SH-SY5Y (cell line): ENCODE measurements at regions not wholly inside any gene's neighbourhood (a gene's known extent, or its start where the extent isn't known, plus 50 kb on each side); places are given as distances from the start of the nearest gene placed in this dataset.

ENCODE experiments used
- GATA2 ChIP-seq: IDR thresholded peaks from 2 replicates; pipeline ENCODE4 v1.6.1; 2011; ENCODE audit warnings: mild to moderate bottlenecking, low read depth, low read length
- GATA3 ChIP-seq: IDR thresholded peaks from 2 replicates; pipeline ENCODE4 v1.6.1; 2011; ENCODE audit warnings: low read depth, mild to moderate bottlenecking, low read length, moderate library complexity

DNA sequence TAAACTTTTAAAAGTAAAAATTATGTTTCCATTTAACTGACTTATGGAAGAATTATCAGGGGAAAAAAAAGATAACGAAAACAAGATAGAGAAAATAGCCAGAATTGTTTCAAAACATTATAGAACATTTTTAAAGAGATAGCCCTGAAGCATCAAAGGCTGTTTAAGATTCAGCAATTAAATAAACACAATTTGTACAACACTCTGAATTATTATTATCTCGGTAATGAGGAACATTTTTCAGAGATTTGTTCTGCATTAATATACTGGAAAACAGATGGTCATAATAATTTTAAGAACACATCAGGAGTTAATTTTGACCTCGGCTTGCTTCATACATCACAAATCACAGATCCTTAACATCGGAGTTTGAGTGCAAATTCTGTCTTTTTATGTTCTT is 643.8 kb downstream of the SORCS1 start:
- TF ChIP-seq GATA3 (no peak), GATA2 (no peak)

DNA sequence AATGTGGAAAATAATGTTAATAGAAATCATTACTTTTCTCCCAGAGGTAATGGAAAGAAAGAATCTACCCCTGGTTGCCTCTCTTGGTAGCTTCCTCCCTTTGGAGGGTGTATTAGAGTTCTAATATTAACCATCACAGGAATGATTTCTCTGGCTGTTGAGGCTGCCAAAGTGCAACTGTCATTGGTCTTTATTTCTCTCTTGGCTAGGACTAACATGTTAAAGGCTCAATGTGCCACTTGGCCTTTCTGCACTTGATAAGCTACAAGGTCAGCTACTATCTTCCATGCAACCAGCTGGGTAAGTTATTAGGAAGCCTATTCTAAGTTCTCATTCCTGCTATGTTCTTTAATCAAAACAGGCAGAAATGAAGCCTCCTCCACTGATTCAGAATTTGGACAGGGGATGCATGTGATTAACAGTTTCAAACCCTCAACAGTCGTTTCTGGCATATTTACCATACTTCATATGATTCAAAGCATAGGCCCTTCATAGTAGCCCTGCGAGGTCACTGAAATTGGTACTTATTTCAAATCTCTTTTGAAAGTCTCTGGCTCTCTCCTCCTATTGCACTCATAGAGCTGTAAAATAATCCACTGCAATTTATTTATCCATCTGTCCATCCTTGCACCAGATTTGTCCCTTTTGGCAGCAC is 645.0 kb downstream of the SORCS1 start:
- TF ChIP-seq GATA2 (no peak), GATA3 (no peak)

DNA sequence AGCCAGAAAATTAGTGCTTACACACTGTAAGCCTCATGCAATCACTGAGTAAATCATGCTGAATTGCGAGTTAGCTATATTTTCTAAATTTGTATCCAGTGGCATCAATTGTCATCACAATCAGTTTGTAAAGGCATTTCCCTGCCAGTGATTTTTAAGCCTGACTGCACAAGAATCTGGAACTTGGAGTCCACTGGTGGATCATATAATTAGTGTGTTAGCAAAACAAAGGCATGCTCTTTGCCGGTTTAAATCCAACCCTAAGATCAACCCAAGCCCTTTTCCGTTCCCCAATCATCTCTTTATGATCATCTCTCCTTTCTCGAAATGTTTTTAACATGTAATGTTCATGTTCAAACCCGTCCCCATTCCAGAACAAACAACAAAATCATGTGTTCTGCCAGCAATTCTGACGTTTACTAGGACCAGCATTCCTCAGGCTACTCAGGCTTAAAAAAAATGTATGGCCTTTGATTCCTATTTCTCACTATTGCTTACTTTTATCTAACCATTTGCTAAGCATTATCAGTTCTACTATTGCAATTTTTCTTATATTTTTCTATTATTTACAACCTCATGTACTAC is 649.2 kb downstream of the SORCS1 start:
- no peak for TF ChIP-seq GATA2
- TF ChIP-seq GATA3: no peak

DNA sequence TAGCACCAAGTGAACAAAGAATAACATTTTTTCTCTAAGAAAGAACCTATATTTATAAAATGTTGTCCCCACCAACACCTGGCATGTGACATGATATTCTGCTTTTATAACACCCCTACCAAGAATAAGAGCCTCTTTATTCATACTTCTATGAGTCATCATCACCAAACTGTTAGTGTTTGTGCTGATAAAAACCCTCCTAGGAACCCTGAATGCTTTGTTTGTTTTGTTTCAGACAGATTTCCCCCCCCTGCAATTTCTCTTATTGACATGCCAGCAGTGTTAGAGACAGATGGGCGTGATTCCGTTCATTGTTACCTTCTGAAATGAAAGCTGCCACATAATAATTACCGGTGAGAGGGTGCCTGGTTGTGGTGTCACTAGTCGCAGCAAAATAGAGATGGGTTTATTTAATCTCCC is 651.1 kb downstream of the SORCS1 start:
- TF ChIP-seq GATA2 (no peak), GATA3 (no peak)

GRCh38 chr10:106511917-106512316 is 652.6 kb downstream of the SORCS1 start:
- no peak for TF ChIP-seq GATA3

- no peak for TF ChIP-seq GATA2
- TF ChIP-seq GATA3: no peak
Observed at GRCh38 chr10:106508950-106509349, 655.6 kb downstream of the SORCS1 start.

GRCh38 chr10:106506526-106507283 is 657.8 kb downstream of the SORCS1 start:
- TF ChIP-seq GATA2 (no peak), GATA3 (no peak)

GRCh38 chr10:106504536-106504935 is 660.0 kb downstream of the SORCS1 start:
- no peak for TF ChIP-seq GATA3

- TF ChIP-seq GATA3: no peak
- TF ChIP-seq GATA2: no peak
Observed at GRCh38 chr10:106502641-106503040, 661.9 kb downstream of the SORCS1 start.

GRCh38 chr10:106500925-106501525 is 663.5 kb downstream of the SORCS1 start:
- TF ChIP-seq GATA3 (no peak), GATA2 (no peak)

DNA sequence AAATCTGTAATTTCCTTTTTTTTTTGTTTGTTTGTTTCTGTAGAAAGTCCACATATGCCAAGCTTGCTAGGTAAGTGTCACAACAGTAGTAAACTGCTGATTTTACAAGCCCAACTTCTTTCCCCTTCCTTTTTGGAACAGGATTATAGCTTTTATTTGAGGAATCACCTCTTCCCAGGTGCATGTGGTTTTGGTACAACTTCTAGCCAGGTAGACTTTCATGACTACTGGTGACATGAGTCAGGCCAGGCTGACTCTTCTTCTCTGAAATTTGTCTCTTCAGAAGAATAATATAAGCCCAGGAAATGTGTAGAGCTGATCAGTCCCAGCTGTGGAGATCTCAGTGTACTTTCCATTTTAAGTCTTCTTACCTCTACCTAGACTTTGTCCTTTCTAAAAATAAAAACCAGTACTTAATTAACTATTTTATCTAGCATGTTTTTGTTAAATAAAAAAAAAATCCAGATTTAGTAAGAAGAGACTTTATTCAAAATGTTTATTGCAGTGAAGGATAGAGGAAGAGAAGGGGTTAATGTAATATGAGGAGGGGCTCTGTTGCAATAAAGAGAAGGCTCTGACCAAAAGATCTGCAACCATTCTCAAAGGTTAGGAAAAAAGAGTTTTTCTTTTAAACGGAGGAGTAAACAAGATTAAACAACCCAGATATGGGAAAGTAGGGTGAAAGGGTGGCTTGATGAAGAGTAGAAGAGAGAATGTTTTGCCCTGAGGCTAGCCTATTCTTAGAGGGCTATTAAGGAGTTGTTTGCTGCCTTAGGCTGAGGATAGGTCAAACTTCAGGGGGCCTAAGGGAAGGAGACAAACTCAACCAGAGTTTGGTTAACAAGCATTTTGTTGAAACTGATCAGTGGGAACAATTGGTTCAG is 664.2 kb downstream of the SORCS1 start:
- TF ChIP-seq GATA3: no peak
- no peak for TF ChIP-seq GATA2

DNA sequence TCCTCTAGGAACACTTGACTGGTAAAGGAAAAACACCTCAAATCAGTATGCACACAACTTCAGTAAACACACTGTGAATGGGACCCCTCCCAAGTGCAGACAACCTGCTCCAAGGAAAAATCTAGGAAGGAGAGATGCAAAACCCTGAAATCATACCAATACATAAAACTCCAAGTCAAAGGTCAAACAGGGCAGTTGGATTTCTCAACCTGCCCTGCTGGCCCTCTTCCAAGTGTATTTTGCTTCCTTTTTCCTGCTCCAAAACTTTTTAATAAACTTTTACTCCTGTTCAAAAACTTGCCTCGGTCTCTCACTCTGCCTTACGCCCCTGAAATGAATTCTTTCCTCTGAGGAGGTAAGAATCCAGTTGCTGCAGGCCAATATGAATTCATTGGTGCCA is 665.1 kb downstream of the SORCS1 start:
- TF ChIP-seq GATA3 (no peak), GATA2 (no peak)

DNA sequence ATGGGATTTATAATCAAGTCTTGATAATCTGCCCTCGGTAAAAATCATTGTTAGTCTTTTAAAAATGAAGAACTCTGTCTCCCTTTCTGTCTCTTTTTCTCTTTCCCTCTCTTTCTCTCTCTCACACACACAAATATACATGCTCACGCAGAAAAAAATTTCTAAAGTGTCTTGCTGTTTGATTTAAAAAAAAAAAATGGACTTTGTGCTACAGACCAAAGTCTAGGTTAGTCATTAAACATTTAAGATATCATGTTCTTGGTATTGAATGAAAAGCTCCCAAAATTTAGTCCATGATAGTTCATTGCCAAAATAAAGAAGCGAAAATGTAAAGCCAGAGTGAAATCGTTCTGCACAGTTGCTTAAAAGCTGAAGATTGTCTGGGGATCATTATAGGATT is 665.8 kb downstream of the SORCS1 start:
- TF ChIP-seq GATA2: no peak
- TF ChIP-seq GATA3: no peak

DNA sequence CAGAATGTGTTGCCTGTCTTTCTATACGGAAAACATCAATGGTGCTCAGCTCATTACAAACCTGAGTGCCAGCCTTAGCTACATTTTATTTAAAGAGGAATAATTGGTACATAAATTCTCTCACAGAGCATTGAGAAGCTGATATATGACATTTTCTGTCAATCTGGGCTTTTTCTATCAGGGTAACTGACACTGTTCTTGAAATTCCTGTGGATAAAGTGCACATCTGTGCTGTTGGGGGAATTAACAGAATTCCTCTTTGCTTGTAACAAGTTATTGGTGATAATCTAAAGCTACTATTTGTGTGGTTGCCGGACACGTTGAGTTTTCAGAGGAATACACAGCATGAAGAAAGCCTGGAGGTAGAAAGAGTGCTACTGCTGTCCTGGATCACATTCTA is 668.6 kb downstream of the SORCS1 start:
- no peak for TF ChIP-seq GATA2
- TF ChIP-seq GATA3: no peak

DNA sequence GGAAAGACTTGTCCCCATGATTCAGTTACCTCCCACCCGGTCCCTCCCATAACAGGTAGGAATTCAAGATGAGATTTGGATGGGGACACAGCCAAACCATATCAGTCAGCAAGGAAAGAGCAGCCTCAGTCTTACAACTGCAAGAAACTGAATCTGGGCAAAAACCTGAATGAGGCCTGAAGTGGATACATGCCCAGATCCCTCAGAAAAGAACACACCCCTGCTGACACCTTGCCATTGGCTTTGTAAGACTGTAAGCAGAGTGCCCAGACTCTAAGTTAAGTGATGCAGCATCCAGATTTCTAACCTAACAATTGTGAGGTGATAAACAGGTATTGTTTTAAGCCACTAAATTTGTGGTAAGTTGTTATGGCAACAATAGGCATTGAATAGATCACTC is 670.8 kb downstream of the SORCS1 start:
- TF ChIP-seq GATA3: no peak
- TF ChIP-seq GATA2: no peak
